ENCODE measurements at regions not wholly inside any gene's neighbourhood (a gene's known extent, or its start where the extent isn't known, plus 50 kb on each side); places are given as distances from the start of the nearest gene placed in this dataset.
"Not testable (repeated sequence)": the region's sequence is repeated elsewhere in the genome, so short reads cannot be mapped to it uniquely, and the experiment has no call there.

DNA sequence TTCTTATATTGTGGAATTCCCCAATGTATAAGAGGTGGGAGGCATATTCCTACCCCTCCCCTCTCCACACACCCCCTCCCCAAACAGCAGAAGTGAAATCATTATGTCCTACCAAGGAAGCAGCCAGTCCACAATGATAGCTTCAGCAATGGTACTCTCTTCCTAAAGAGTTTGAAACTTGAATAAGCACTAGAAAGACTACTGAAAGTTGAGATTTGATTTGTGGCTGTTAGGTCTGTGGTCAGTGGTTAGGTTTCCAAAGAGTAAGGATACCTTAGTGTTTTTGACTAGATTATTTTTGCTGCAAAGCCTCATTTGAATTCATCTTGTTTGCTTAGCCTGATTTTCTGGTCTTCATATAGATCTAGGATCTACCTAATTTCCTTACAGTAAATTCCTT, 242.2 kb downstream of the DKK2 start:
- H3K79me2 ChIP-seq (ENCODE audit: insufficient read depth, low read length) = no peaks in the 10 kb centered on the region
- H3K4me2 ChIP-seq (ENCODE audit: low read depth, low read length, poor library complexity, severe bottlenecking) = no peak overlapping the region
- no peak overlapping the region for H3K9ac ChIP-seq (ENCODE audit: low read length)
- H2AFZ ChIP-seq (ENCODE audit: low read depth, low read length, severe bottlenecking) = no peak overlapping the region
- no peak overlapping the region for H3K4me3 ChIP-seq (ENCODE audit: insufficient read depth, low read length, poor library complexity, severe bottlenecking)
- H3K27ac ChIP-seq (ENCODE audit: low read depth, low read length) = no peak overlapping the region
- H3K9me2 ChIP-seq (replicated peaks; ENCODE audit: insufficient read depth, low read length) = no peaks in the 10 kb centered on the region
- H3F3A ChIP-seq (ENCODE audit: insufficient read depth) = no peaks in the 10 kb centered on the region
- no peaks in the 10 kb centered on the region for H3K27me3 ChIP-seq (ENCODE audit: low read length)
- H3K9me3 ChIP-seq (ENCODE audit: insufficient read depth, low read length) = no peaks in the 10 kb centered on the region
- TF ChIP-seq, protein P1, sequence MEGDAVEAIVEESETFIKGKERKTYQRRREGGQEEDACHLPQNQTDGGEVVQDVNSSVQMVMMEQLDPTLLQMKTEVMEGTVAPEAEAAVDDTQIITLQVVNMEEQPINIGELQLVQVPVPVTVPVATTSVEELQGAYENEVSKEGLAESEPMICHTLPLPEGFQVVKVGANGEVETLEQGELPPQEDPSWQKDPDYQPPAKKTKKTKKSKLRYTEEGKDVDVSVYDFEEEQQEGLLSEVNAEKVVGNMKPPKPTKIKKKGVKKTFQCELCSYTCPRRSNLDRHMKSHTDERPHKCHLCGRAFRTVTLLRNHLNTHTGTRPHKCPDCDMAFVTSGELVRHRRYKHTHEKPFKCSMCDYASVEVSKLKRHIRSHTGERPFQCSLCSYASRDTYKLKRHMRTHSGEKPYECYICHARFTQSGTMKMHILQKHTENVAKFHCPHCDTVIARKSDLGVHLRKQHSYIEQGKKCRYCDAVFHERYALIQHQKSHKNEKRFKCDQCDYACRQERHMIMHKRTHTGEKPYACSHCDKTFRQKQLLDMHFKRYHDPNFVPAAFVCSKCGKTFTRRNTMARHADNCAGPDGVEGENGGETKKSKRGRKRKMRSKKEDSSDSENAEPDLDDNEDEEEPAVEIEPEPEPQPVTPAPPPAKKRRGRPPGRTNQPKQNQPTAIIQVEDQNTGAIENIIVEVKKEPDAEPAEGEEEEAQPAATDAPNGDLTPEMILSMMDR (IDR thresholded peaks at IDR 0.05; ENCODE audit: insufficient read depth, low read length, poor library complexity, severe bottlenecking) = no peak
- TF ChIP-seq EZH2phosphoT487 (conservative IDR thresholded peaks at IDR 0.05; ENCODE audit: low read length) = no peak
- H3K36me3 ChIP-seq (ENCODE audit: low read length) = no peaks in the 10 kb centered on the region
- H4K20me1 ChIP-seq (ENCODE audit: low read depth, low read length) = no peaks in the 10 kb centered on the region

DNA sequence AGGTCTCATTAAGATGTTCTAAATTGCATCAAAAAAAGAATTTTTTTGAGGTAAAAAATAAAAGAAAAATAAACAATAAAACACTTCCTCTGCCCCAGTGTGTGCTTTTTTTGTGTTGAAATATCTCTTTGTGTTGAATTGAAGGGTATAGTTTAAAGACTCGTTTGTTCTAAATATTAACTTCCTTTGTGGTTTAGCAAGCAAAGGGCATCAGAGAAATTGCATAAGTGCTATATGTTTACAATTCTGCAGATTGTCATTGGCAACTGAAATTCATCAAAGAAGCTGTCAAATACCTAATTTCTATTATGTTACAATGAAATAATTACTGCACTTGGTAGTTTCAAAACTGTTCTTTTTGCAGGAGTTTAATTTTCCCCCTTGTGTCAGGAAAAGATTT, 260.5 kb downstream of the DKK2 start:
- Histone ChIP-seq H3F3A (ENCODE audit: insufficient read depth) (no peaks in the 10 kb centered on the region), H3K4me3 (ENCODE audit: insufficient read depth, low read length, poor library complexity, severe bottlenecking) (no peak overlapping the region), H3K27ac (ENCODE audit: low read depth, low read length) (no peak overlapping the region), H3K36me3 (ENCODE audit: low read length) (no peaks in the 10 kb centered on the region), H3K79me2 (ENCODE audit: insufficient read depth, low read length) (no peaks in the 10 kb centered on the region), H3K9me3 (ENCODE audit: insufficient read depth, low read length) (no peaks in the 10 kb centered on the region), H3K27me3 (ENCODE audit: low read length) (no peaks in the 10 kb centered on the region), H3K9ac (ENCODE audit: low read length) (no peak overlapping the region), H3K9me2 (replicated peaks; ENCODE audit: insufficient read depth, low read length) (no peaks in the 10 kb centered on the region), H2AFZ (ENCODE audit: low read depth, low read length, severe bottlenecking) (no peak overlapping the region), H3K4me2 (ENCODE audit: low read depth, low read length, poor library complexity, severe bottlenecking) (no peak overlapping the region), H4K20me1 (ENCODE audit: low read depth, low read length) (no peaks in the 10 kb centered on the region)
- TF ChIP-seq EZH2phosphoT487 (conservative IDR thresholded peaks at IDR 0.05; ENCODE audit: low read length) = no peak
- TF ChIP-seq, protein P1 (IDR thresholded peaks at IDR 0.05; ENCODE audit: insufficient read depth, low read length, poor library complexity, severe bottlenecking) = no peak

DNA sequence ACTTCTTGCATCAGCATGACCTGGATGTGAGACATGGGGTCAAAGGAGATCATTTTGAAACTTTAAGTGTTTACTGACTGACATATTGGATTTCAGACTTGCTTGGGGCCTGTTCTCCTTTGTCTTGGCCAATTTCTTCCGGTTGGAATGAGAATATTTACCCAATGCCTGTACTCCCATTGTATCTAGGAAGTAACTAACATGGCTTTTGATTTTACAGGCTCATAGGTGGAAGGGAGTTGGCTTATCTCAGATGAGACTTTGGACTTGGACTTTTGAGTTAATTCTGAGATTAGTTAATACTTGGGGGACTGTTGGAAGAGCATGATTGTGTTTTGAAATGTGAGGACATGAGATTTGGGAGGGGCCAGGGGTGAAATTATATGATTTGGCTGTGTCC, 262.1 kb downstream of the DKK2 start:
- not testable (repeated sequence) for H3K4me3 ChIP-seq (ENCODE audit: insufficient read depth, low read length, poor library complexity, severe bottlenecking)

DNA sequence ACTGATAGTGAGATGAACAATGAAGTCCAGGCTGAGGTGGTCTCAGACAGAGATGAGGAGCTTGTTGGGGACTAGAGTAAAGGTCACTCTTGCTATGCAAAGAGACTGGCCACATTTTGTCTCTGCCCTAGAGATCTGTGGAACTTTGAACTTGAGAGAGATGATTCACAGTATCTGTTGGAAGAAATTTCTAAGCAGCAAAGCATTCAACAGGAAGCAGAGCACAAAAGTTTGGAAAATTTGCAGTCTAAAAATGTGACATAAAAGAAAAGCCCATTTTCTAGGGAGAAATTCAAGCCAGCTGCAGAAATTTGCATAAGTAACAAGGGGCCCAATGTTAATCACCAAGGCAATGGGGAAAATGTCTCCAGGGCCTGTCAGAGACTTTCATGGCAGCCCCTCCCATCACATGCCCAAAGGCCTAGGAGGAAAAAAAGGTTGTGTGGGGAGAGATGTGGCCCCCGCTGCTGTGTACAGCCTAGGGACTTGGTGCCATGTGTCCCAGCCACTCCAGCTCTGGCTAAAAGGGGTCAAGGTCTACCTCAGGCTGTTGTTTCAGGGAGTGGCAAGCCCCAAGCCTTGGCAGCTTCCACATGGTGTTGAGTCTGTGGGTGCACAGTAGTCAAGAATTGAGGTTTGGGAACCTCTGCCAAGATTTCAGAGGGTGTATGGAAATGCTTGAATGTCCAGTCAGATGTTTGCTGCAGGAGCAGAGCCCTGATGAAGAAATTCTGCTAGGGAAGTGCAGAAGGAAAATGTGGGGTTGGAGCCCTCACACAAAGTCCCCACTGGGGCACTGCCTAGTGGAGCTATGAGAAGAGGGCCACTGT, 262.8 kb downstream of the DKK2 start:
- H3K9me3 ChIP-seq (ENCODE audit: insufficient read depth, low read length) = no peaks in the 10 kb centered on the region
- no peaks in the 10 kb centered on the region for H3F3A ChIP-seq (ENCODE audit: insufficient read depth)

More for the DNA sequence above, 262.1 kb downstream of the DKK2 start:
- not testable (repeated sequence) for H3F3A ChIP-seq (ENCODE audit: insufficient read depth); H3K9me3 ChIP-seq (ENCODE audit: insufficient read depth, low read length); H3K27me3 ChIP-seq (ENCODE audit: low read length); H3K27ac ChIP-seq (ENCODE audit: low read depth, low read length); H3K4me2 ChIP-seq (ENCODE audit: low read depth, low read length, poor library complexity, severe bottlenecking); H3K9ac ChIP-seq (ENCODE audit: low read length); H4K20me1 ChIP-seq (ENCODE audit: low read depth, low read length); H3K9me2 ChIP-seq (replicated peaks; ENCODE audit: insufficient read depth, low read length); H3K79me2 ChIP-seq (ENCODE audit: insufficient read depth, low read length); H3K36me3 ChIP-seq (ENCODE audit: low read length); H2AFZ ChIP-seq (ENCODE audit: low read depth, low read length, severe bottlenecking)

More for the DNA sequence above, 262.8 kb downstream of the DKK2 start:
- Histone ChIP-seq H3K4me2 (ENCODE audit: low read depth, low read length, poor library complexity, severe bottlenecking) (no peak overlapping the region), H4K20me1 (ENCODE audit: low read depth, low read length) (no peaks in the 10 kb centered on the region), H3K27ac (ENCODE audit: low read depth, low read length) (no peak overlapping the region), H3K9me2 (replicated peaks; ENCODE audit: insufficient read depth, low read length) (no peaks in the 10 kb centered on the region), H3K27me3 (ENCODE audit: low read length) (no peaks in the 10 kb centered on the region), H3K4me3 (ENCODE audit: insufficient read depth, low read length, poor library complexity, severe bottlenecking) (no peak overlapping the region), H2AFZ (ENCODE audit: low read depth, low read length, severe bottlenecking) (no peak overlapping the region), H3K9ac (ENCODE audit: low read length) (no peak overlapping the region), H3K79me2 (ENCODE audit: insufficient read depth, low read length) (no peaks in the 10 kb centered on the region), H3K36me3 (ENCODE audit: low read length) (no peaks in the 10 kb centered on the region)
- TF ChIP-seq EZH2phosphoT487 (conservative IDR thresholded peaks at IDR 0.05; ENCODE audit: low read length) = no peak
- TF ChIP-seq, protein P1 (IDR thresholded peaks at IDR 0.05; ENCODE audit: insufficient read depth, low read length, poor library complexity, severe bottlenecking) = no peak

All from SU-DHL-6 (cell line).